Endothelial cell of umbilical vein (primary cell): ENCODE measurements at regions not wholly inside any gene's neighbourhood (a gene's known extent, or its start where the extent isn't known, plus 50 kb on each side); places are given as distances from the start of the nearest gene placed in this dataset.

Experiments
- CTCF ChIP-seq, 2 donors: IDR thresholded peaks; 1 replicate in 1 of 2; 2 replicates in 1 of 2; pipeline ENCODE4 v1.5.1; 2011; ENCODE audit warnings: low read length in 2 of 2, mild to moderate bottlenecking in 2 of 2, moderate library complexity in 2 of 2, control low read depth in 1 of 2, inconsistent platforms in 1 of 2, low read depth in 1 of 2; ENCODE audit not compliant: insufficient read depth in 1 of 2; ENCODE audit errors: extremely low read depth in 1 of 2
- EZH2 ChIP-seq: IDR thresholded peaks from 2 replicates; pipeline ENCODE4 v1.6.1; 2012; ENCODE audit warnings: borderline replicate concordance, low read depth, mild to moderate bottlenecking, moderate library complexity, low read length, inconsistent platforms; ENCODE audit not compliant: severe bottlenecking
- FOS ChIP-seq: IDR thresholded peaks from 2 replicates; pipeline ENCODE4 v1.6.1; 2011; ENCODE audit warnings: mild to moderate bottlenecking, low read length, moderate library complexity, borderline replicate concordance; ENCODE audit not compliant: insufficient read depth
- JUN ChIP-seq: IDR thresholded peaks from 2 replicates; pipeline ENCODE4 v1.6.1; 2011; ENCODE audit warnings: borderline replicate concordance, low read depth; ENCODE audit not compliant: insufficient read length, insufficient read depth
- MAX ChIP-seq: IDR thresholded peaks from 2 replicates; pipeline ENCODE4 v1.6.1; 2011; ENCODE audit not compliant: insufficient read depth, insufficient read length
- POLR2A ChIP-seq: IDR thresholded peaks from 2 replicates; pipeline ENCODE4 v1.6.1; 2012; ENCODE audit warnings: low read depth, mild to moderate bottlenecking, control low read depth, low read length
- POLR2AphosphoS5 ChIP-seq: IDR thresholded peaks from 2 replicates; pipeline ENCODE4 v1.6.1; 2012; ENCODE audit warnings: low read depth, mild to moderate bottlenecking, control low read depth, low read length, moderate library complexity; ENCODE audit not compliant: insufficient read depth

- TF ChIP-seq EZH2 (no peak), CTCF (IDR thresholded peaks at IDR 0.05; ENCODE audit: extremely low read depth in 1 of 2, insufficient read depth in 1 of 2, low read depth in 1 of 2, low read length in 2 of 2) (no peak), POLR2AphosphoS5 (no peak), JUN (no peak), POLR2A (no peak), FOS (no peak), MAX (no peak)
Observed at GRCh38 chr3:30113906-30114305, 492.5 kb upstream of the TGFBR2 start.
